Peyer's patch (tissue), 4 donors: ENCODE measurements at regions not wholly inside any gene's neighbourhood (a gene's known extent, or its start where the extent isn't known, plus 50 kb on each side); places are given as distances from the start of the nearest gene placed in this dataset.

Experiments
- CTCF ChIP-seq, 6 experiments: fragments of 450-650 bp in 4 of 6; fragments of 200-600 bp in 2 of 6; sonication (generic) in 1 of 6; IDR thresholded peaks; one replicate each; pipeline ENCODE4 v1.5.1; 2017 to 2019; ENCODE audit warnings: antibody characterized with exemption in 6 of 6, mild to moderate bottlenecking in 3 of 6, moderate library complexity in 1 of 6
- POLR2A ChIP-seq, 2 donors: fragments of 450-650 bp; IDR thresholded peaks; one replicate each; pipeline ENCODE4 v1.5.1; 2017; ENCODE audit warnings: antibody characterized with exemption in 2 of 2, mild to moderate bottlenecking in 2 of 2, moderate library complexity in 2 of 2

GRCh38 chr2:216799873-216800431 lies 59.9 kb downstream of the TNP1 start:
- no peak for TF ChIP-seq POLR2A (IDR thresholded peaks at IDR 0.05)
- no peak for TF ChIP-seq CTCF (IDR thresholded peaks at IDR 0.05)
